H1 (cell line): ENCODE measurements at regions not wholly inside any gene's neighbourhood (a gene's known extent, or its start where the extent isn't known, plus 50 kb on each side); places are given as distances from the start of the nearest gene placed in this dataset.

Source experiments
- CTCF ChIA-PET: fragments of 300-600 bp; sonication (Branson Sonifier 250); formaldehyde crosslinking; loops from one replicate; lab custom pipeline; 2021; ENCODE audit not compliant: partially characterized antibody; lab: Charles Lee
- POLR2A ChIA-PET: fragments of 300-600 bp; sonication (Branson Sonifier 250); formaldehyde crosslinking; loops from one replicate; lab custom pipeline; 2021; ENCODE audit warnings: inconsistent platforms; ENCODE audit not compliant: partially characterized antibody; lab: Charles Lee
- DNase-seq, 2 experiments: peaks; one replicate each; pipeline versions ENCODE4 v3.0.0 to v3.0.0-alpha.2; 2010 to 2022; ENCODE audit warnings: low spot score in 2 of 2, low read depth in 1 of 2, mixed read lengths in 1 of 2
- FAIRE-seq: peaks from 2 replicates; lab custom pipeline; 2011; peaks lifted over from hg19 to GRCh38; lab: Jason Lieb, UNC
- H2AFZ ChIP-seq: 2 replicates; pipeline ENCODE4 v1.8.1; 2012; ENCODE audit warnings: low read length, inconsistent platforms
- H2AK5ac ChIP-seq: 2 replicates; pipeline ENCODE4 v1.6.1; 2013; ENCODE audit warnings: low read depth, low read length
- H2BK120ac ChIP-seq: replicated peaks from 2 replicates; pipeline ENCODE3; 2013; ENCODE audit warnings: low read depth, low read length, inconsistent platforms
- H2BK12ac ChIP-seq: 2 replicates; pipeline ENCODE4 v1.6.1; 2013; ENCODE audit warnings: low read depth, low read length
- H2BK15ac ChIP-seq: 2 replicates; pipeline ENCODE4 v1.6.1; 2013; ENCODE audit warnings: low read length
- H2BK20ac ChIP-seq: 2 replicates; pipeline ENCODE4 v1.6.1; 2013; ENCODE audit warnings: low read length
- H2BK5ac ChIP-seq: 2 replicates; pipeline ENCODE4 v1.6.1; 2013; ENCODE audit warnings: low read depth, low read length
- H3K14ac ChIP-seq: 2 replicates; pipeline ENCODE4 v1.6.1; 2013; ENCODE audit warnings: inconsistent platforms; ENCODE audit not compliant: insufficient read length
- H3K18ac ChIP-seq: 2 replicates; pipeline ENCODE4 v1.6.1; 2013; ENCODE audit warnings: low read length; ENCODE audit errors: extremely low read depth
- H3K23ac ChIP-seq: 2 replicates; pipeline ENCODE4 v1.6.1; 2013; ENCODE audit warnings: inconsistent platforms; ENCODE audit not compliant: insufficient read length
- H3K23me2 ChIP-seq: 2 replicates; pipeline ENCODE4 v1.6.1; 2013; ENCODE audit warnings: low read depth, low read length
- H3K27ac ChIP-seq: 2 replicates; pipeline ENCODE4 v1.6.1; 2011; ENCODE audit warnings: low read depth, low read length, inconsistent platforms
- H3K27me3 ChIP-seq, 4 experiments: replicated peaks in 1 of 4; 1 replicate in 1 of 4; 2 replicates in 3 of 4; pipeline versions ENCODE4 v1.6.1 to v1.8.1; 2011 to 2013; ENCODE audit warnings: low read length in 3 of 4, mild to moderate bottlenecking in 3 of 4, inconsistent platforms in 2 of 4, mixed read lengths in 2 of 4, moderate library complexity in 1 of 4; ENCODE audit not compliant: control insufficient read depth in 3 of 4, insufficient read depth in 3 of 4; ENCODE audit errors: extremely low read depth in 1 of 4
- H3K36me3 ChIP-seq, 4 experiments: 2 replicates each; pipeline versions ENCODE4 v1.6.1 to v1.8.1; 2011 to 2013; ENCODE audit warnings: mild to moderate bottlenecking in 4 of 4, low read length in 3 of 4, moderate library complexity in 2 of 4, control low read depth in 1 of 4, inconsistent platforms in 1 of 4; ENCODE audit not compliant: insufficient read depth in 4 of 4, control insufficient read depth in 2 of 4
- H3K4ac ChIP-seq: replicated peaks from 2 replicates; pipeline ENCODE3; 2013; ENCODE audit warnings: low read length, low read depth, mixed read lengths, inconsistent platforms; ENCODE audit not compliant: insufficient read length
- H3K4me1 ChIP-seq, 4 experiments: replicated peaks in 1 of 4; 1 replicate in 1 of 4; 2 replicates in 3 of 4; pipeline versions ENCODE4 v1.6.1 to v1.8.1; 2011 to 2013; ENCODE audit warnings: low read length in 3 of 4, inconsistent platforms in 2 of 4, mixed read lengths in 1 of 4; ENCODE audit not compliant: insufficient read depth in 4 of 4, control insufficient read depth in 3 of 4
- H3K4me2 ChIP-seq, 2 experiments: 2 replicates each; pipeline versions ENCODE4 v1.6.1 to v1.8.1; 2011 to 2013; ENCODE audit warnings: low read depth in 2 of 2, low read length in 2 of 2, control low read depth in 1 of 2, inconsistent platforms in 1 of 2, mild to moderate bottlenecking in 1 of 2; ENCODE audit not compliant: insufficient read depth in 1 of 2
- H3K4me3 ChIP-seq, 4 experiments: fragments of 200-600, 300-600 bp in 1 of 4; sonication (generic), shearing (Covaris generic), sonication (Bioruptor Twin) in 1 of 4; 2 replicates each; pipeline versions ENCODE4 v1.5.1 to v1.8.1; 2011 to 2016; ENCODE audit warnings: low read length in 4 of 4, low read depth in 3 of 4, control low read depth in 2 of 4, inconsistent platforms in 2 of 4, mild to moderate bottlenecking in 2 of 4, mixed read lengths in 1 of 4, moderate library complexity in 1 of 4; ENCODE audit not compliant: insufficient read depth in 2 of 4; ENCODE audit errors: extremely low read depth in 1 of 4
- H3K56ac ChIP-seq: replicated peaks from 2 replicates; pipeline ENCODE3; 2013; ENCODE audit warnings: low read depth, mild to moderate bottlenecking, mixed read lengths, low read length, inconsistent platforms; ENCODE audit not compliant: insufficient read length
- H3K79me1 ChIP-seq: 2 replicates; pipeline ENCODE4 v1.6.1; 2013; ENCODE audit warnings: low read depth, low read length, control low read depth
- H3K79me2 ChIP-seq, 2 experiments: 2 replicates each; pipeline versions ENCODE4 v1.6.1 to v1.8.1; 2012 to 2013; ENCODE audit warnings: low read length in 2 of 2, mild to moderate bottlenecking in 2 of 2, inconsistent platforms in 1 of 2; ENCODE audit not compliant: insufficient read depth in 2 of 2, control insufficient read depth in 1 of 2
- H3K9ac ChIP-seq, 4 experiments: replicated peaks in 1 of 4; 1 replicate in 1 of 4; 2 replicates in 3 of 4; pipeline versions ENCODE4 v1.6.1 to v1.8.1; 2011 to 2013; ENCODE audit warnings: low read depth in 3 of 4, low read length in 3 of 4, control low read depth in 2 of 4, mild to moderate bottlenecking in 2 of 4, moderate library complexity in 2 of 4, inconsistent platforms in 1 of 4; ENCODE audit errors: extremely low read depth in 1 of 4
- H3K9me3 ChIP-seq, 2 experiments: 2 replicates each; pipeline versions ENCODE4 v1.6.1 to v1.8.1; 2012 to 2013; ENCODE audit warnings: mild to moderate bottlenecking in 2 of 2, moderate library complexity in 2 of 2, control low read depth in 1 of 2, inconsistent platforms in 1 of 2, low read depth in 1 of 2, low read length in 1 of 2, mixed read lengths in 1 of 2; ENCODE audit not compliant: insufficient read depth in 2 of 2
- H4K20me1 ChIP-seq, 2 experiments: replicated peaks in 1 of 2; 2 replicates each; pipeline versions ENCODE3 to v1.8.1; 2011 to 2013; ENCODE audit warnings: inconsistent platforms in 2 of 2, low read length in 2 of 2, mild to moderate bottlenecking in 1 of 2; ENCODE audit not compliant: insufficient read depth in 2 of 2, control insufficient read depth in 1 of 2
- H4K5ac ChIP-seq: 2 replicates; pipeline ENCODE4 v1.6.1; 2013; ENCODE audit warnings: low read length, low read depth, mixed read lengths, inconsistent platforms; ENCODE audit not compliant: insufficient read length
- H4K8ac ChIP-seq: 2 replicates; pipeline ENCODE4 v1.8.0; 2013; ENCODE audit warnings: mild to moderate bottlenecking, moderate library complexity, low read length, inconsistent platforms; ENCODE audit not compliant: insufficient read depth; ENCODE audit errors: extremely low read depth
- H4K91ac ChIP-seq: replicated peaks from 2 replicates; pipeline ENCODE3; 2013; ENCODE audit warnings: low read length, mixed read lengths, inconsistent platforms; ENCODE audit not compliant: insufficient read length
- ATF3 ChIP-seq: IDR thresholded peaks from 2 replicates; pipeline ENCODE4 v1.6.1; 2011; ENCODE audit warnings: low read depth, mild to moderate bottlenecking, low read length; ENCODE audit not compliant: insufficient read depth
- CREB1 ChIP-seq: IDR thresholded peaks from 2 replicates; pipeline ENCODE4 v1.6.1; 2012; ENCODE audit warnings: inconsistent platforms
- E2F6 ChIP-seq: IDR thresholded peaks from 2 replicates; pipeline ENCODE4 v1.6.1; 2012; ENCODE audit warnings: inconsistent platforms
- HDAC2 ChIP-seq, 2 experiments: fragments of 300-600 bp in 1 of 2; sonication (generic) in 1 of 2; IDR thresholded peaks; 2 replicates each; pipeline ENCODE4 v1.6.1; 2011 to 2012; ENCODE audit warnings: low read depth in 2 of 2, low read length in 2 of 2, mild to moderate bottlenecking in 2 of 2, moderate library complexity in 2 of 2, borderline replicate concordance in 1 of 2, inconsistent platforms in 1 of 2
- KDM4A ChIP-seq: IDR thresholded peaks from one replicate; pipeline ENCODE4 v1.7.1; 2012; ENCODE audit warnings: low read depth, mild to moderate bottlenecking, moderate library complexity, low read length, inconsistent platforms; ENCODE audit not compliant: severe bottlenecking
- MAFK ChIP-seq: IDR thresholded peaks from 2 replicates; pipeline ENCODE4 v1.6.1; 2012; ENCODE audit warnings: low read depth, mild to moderate bottlenecking, improper control_type of control experiment, low read length
- POLR2A ChIP-seq, 2 experiments: IDR thresholded peaks; 1 replicate in 1 of 2; 2 replicates in 1 of 2; pipeline ENCODE4 v1.6.1; 2011; ENCODE audit warnings: low read depth in 2 of 2, low read length in 2 of 2, mild to moderate bottlenecking in 2 of 2; ENCODE audit errors: control extremely low read depth in 1 of 2
- RBBP5 ChIP-seq: IDR thresholded peaks from 2 replicates; pipeline ENCODE4 v1.7.1; 2012; ENCODE audit warnings: low read depth, mild to moderate bottlenecking, inconsistent platforms, low read length, moderate library complexity, borderline replicate concordance
- RNF2 ChIP-seq: fragments of 200-900, 300-1000 bp; sonication (generic); IDR thresholded peaks from 2 replicates; pipeline ENCODE4 v1.7.1; 2016; ENCODE audit warnings: borderline replicate concordance, low read depth, mild to moderate bottlenecking, antibody characterized with exemption, low read length; ENCODE audit not compliant: poor library complexity, severe bottlenecking; ENCODE audit errors: missing control alignments
- SIX5 ChIP-seq: IDR thresholded peaks from 2 replicates; pipeline ENCODE4 v1.6.1; 2011; ENCODE audit warnings: mild to moderate bottlenecking, low read depth, low read length
- TAF7 ChIP-seq: optimal IDR thresholded peaks from 2 replicates; pipeline ENCODE3; 2011; ENCODE audit warnings: low read depth, mild to moderate bottlenecking, inconsistent platforms, low read length, moderate library complexity, borderline replicate concordance
- ZNF274 ChIP-seq: IDR thresholded peaks from 2 replicates; pipeline ENCODE4 v1.7.0; 2012; ENCODE audit warnings: low read length, borderline replicate concordance; ENCODE audit errors: extremely low read depth
- WGBS, 2 experiments: shearing (Covaris generic) in 1 of 2; methylation state at CpG; one replicate each; pipeline versions ENCODE4 v1.1.6 to v1.1.7; 2013 to 2015; ENCODE audit warnings: low lambda C conversion rate in 2 of 2, mixed read lengths in 2 of 2, inconsistent platforms in 1 of 2, low coverage in 1 of 2, missing lambda C conversion rate in 1 of 2; ENCODE audit not compliant: insufficient replicate concordance in 2 of 2, insufficient coverage in 1 of 2, insufficient read length in 1 of 2; ENCODE audit errors: extremely low coverage in 1 of 2, missing lambda C conversion rate in 1 of 2; 5-methylcytosine and 5-hydroxymethylcytosine counted together

- FAIRE-seq: no peak
- no peak overlapping the region for H3K4me2 ChIP-seq
- no peak overlapping the region for H4K8ac ChIP-seq
- no peaks in the 10 kb centered on the region for H3K79me2 ChIP-seq
- H2AK5ac ChIP-seq: no peak overlapping the region
- H2BK120ac ChIP-seq: no peak overlapping the region
- no peaks in the 10 kb centered on the region for H3K4me1 ChIP-seq
- 92% methylated on average over 3 of the region's 3 CpGs; no CpG with 5 or more reads in 1 of the 2 experiments for WGBS, 2 experiments
- no peaks in the 10 kb centered on the region for H4K20me1 ChIP-seq
- DNase-seq: no peak
- no peak overlapping the region for H2BK5ac ChIP-seq
- H3K36me3 ChIP-seq: no peaks in the 10 kb centered on the region
- H3K14ac ChIP-seq: no peak overlapping the region
- no peaks in the 10 kb centered on the region for H3K23me2 ChIP-seq
- no peaks in the 10 kb centered on the region for H3K27me3 ChIP-seq
- H3K9ac ChIP-seq: no peak overlapping the region
- no peak overlapping the region for H3K23ac ChIP-seq
- no peaks in the 10 kb centered on the region for H3K9me3 ChIP-seq
- no peak overlapping the region for H3K27ac ChIP-seq
- no peak overlapping the region for H2BK12ac ChIP-seq
- ChIA-PET POLR2A (interaction anchor here (1.2 kb wide), 1 partner anchor 42 kb away, joined by 4 read pairs; no protein-coding TSS in a partner anchor), CTCF (interaction anchor here (0.6 to 1.7 kb wide), 8 partner anchors 8 to 721 kb away, joined by 3 to 4 read pairs (median 3); no protein-coding TSS in a partner anchor)
- no peak overlapping the region for H3K18ac ChIP-seq
- no peak overlapping the region for H4K5ac ChIP-seq
- H3K4ac ChIP-seq: no peak overlapping the region
- no peak overlapping the region for H4K91ac ChIP-seq
- H3K79me1 ChIP-seq: no peaks in the 10 kb centered on the region
- no peak overlapping the region for H2AFZ ChIP-seq
- H2BK15ac ChIP-seq: no peak overlapping the region
- no peak overlapping the region for H2BK20ac ChIP-seq
- no peak overlapping the region for H3K4me3 ChIP-seq
- no peak overlapping the region for H3K56ac ChIP-seq
- TF ChIP-seq E2F6 (no peak), KDM4A (no peak), TAF7 (no peak), MAFK (no peak), SIX5 (no peak), CREB1 (no peak), HDAC2 (IDR thresholded peaks at IDR 0.05; ENCODE audit: borderline replicate concordance in 1 of 2, low read depth in 2 of 2, low read length in 2 of 2) (no peak), POLR2A (IDR thresholded peaks at IDR 0.05; ENCODE audit: control extremely low read depth in 1 of 2, low read depth in 2 of 2, low read length in 2 of 2) (no peak), ATF3 (no peak), ZNF274 (no peak), RBBP5 (no peak), RNF2 (no peak)
These were observed 132.3 kb upstream of the TNP1 start for GRCh38 chr2:216992056-216992675.
